ENCODE measurements at regions not wholly inside any gene's neighbourhood (a gene's known extent, or its start where the extent isn't known, plus 50 kb on each side); places are given as distances from the start of the nearest gene placed in this dataset.

- peaks cover 4% of the 10 kb centered on the region for H3K27me3 Mint-ChIP-seq (ENCODE audit: low read depth)
- no peaks in the 10 kb centered on the region for H3K4me1 Mint-ChIP-seq
- H3K36me3 Mint-ChIP-seq (ENCODE audit: low read depth) = no peaks in the 10 kb centered on the region
- no peaks in the 10 kb centered on the region for H3K9me3 Mint-ChIP-seq
- H3K27ac Mint-ChIP-seq = no peak overlapping the region
- TF ChIP-seq, protein P1, sequence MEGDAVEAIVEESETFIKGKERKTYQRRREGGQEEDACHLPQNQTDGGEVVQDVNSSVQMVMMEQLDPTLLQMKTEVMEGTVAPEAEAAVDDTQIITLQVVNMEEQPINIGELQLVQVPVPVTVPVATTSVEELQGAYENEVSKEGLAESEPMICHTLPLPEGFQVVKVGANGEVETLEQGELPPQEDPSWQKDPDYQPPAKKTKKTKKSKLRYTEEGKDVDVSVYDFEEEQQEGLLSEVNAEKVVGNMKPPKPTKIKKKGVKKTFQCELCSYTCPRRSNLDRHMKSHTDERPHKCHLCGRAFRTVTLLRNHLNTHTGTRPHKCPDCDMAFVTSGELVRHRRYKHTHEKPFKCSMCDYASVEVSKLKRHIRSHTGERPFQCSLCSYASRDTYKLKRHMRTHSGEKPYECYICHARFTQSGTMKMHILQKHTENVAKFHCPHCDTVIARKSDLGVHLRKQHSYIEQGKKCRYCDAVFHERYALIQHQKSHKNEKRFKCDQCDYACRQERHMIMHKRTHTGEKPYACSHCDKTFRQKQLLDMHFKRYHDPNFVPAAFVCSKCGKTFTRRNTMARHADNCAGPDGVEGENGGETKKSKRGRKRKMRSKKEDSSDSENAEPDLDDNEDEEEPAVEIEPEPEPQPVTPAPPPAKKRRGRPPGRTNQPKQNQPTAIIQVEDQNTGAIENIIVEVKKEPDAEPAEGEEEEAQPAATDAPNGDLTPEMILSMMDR (IDR thresholded peaks at IDR 0.05; ENCODE audit: unreplicated experiment in 3 of 3) = no peak
- no peak overlapping the region for H3K4me3 Mint-ChIP-seq
Observed at GRCh38 chr6:6970851-6971250, 136.9 kb upstream of the RREB1 start.

DNA sequence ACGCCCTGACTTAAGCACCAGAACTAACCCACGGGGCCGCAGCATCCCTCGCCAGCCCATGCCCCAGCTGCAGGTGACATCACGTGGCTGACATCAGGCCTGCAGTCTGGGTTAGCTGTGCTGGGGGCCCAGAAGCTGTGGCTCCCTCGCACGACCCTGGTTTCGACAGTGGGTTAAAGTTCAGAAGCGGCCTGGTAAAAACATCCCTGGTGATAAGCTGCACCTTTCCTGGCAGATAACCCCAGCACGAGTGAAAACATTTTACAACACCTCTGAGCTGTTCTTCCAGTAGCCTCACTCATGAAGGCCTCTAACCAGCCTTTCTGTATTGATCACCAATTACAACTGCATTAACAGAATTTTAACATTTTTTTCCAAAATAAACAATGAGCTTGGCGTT lies 136.4 kb upstream of the RREB1 start:
- no peak overlapping the region for H3K4me3 Mint-ChIP-seq
- no peaks in the 10 kb centered on the region for H3K4me1 Mint-ChIP-seq
- TF ChIP-seq, protein P1 (IDR thresholded peaks at IDR 0.05; ENCODE audit: unreplicated experiment in 3 of 3) = no peak
- H3K27me3 Mint-ChIP-seq (ENCODE audit: low read depth) = peaks cover 4% of the 10 kb centered on the region
- H3K36me3 Mint-ChIP-seq (ENCODE audit: low read depth) = no peaks in the 10 kb centered on the region
- no peak overlapping the region for H3K27ac Mint-ChIP-seq
- H3K9me3 Mint-ChIP-seq = no peaks in the 10 kb centered on the region

GRCh38 chr6:6972456-6972855 lies 135.3 kb upstream of the RREB1 start:
- TF ChIP-seq, protein P1 (IDR thresholded peaks at IDR 0.05; ENCODE audit: unreplicated experiment in 3 of 3) = no peak
- no peaks in the 10 kb centered on the region for H3K9me3 Mint-ChIP-seq
- peaks cover 4% of the 10 kb centered on the region for H3K27me3 Mint-ChIP-seq (ENCODE audit: low read depth)
- peak overlapping the region in 1 of 3 experiments; percentile 19 for H3K27ac Mint-ChIP-seq
- H3K4me1 Mint-ChIP-seq = no peaks in the 10 kb centered on the region
- H3K36me3 Mint-ChIP-seq (ENCODE audit: low read depth) = no peaks in the 10 kb centered on the region
- H3K4me3 Mint-ChIP-seq = no peak overlapping the region

- Mint-ChIP-seq H3K27me3 (ENCODE audit: low read depth) (no peaks in the 10 kb centered on the region), H3K4me3 (no peak overlapping the region), H3K36me3 (ENCODE audit: low read depth) (no peaks in the 10 kb centered on the region), H3K9me3 (no peaks in the 10 kb centered on the region), H3K27ac (no peak overlapping the region), H3K4me1 (no peaks in the 10 kb centered on the region)
- TF ChIP-seq, protein P1 (IDR thresholded peaks at IDR 0.05; ENCODE audit: unreplicated experiment in 3 of 3) = no peak
Observed at GRCh38 chr6:6973721-6974120, 134.0 kb upstream of the RREB1 start.

- Mint-ChIP-seq H3K27ac (no peak overlapping the region), H3K27me3 (ENCODE audit: low read depth) (no peaks in the 10 kb centered on the region), H3K4me3 (no peak overlapping the region), H3K4me1 (no peaks in the 10 kb centered on the region), H3K36me3 (ENCODE audit: low read depth) (no peaks in the 10 kb centered on the region), H3K9me3 (peaks cover 3% of the 10 kb centered on the region)
- TF ChIP-seq, protein P1 (IDR thresholded peaks at IDR 0.05; ENCODE audit: unreplicated experiment in 3 of 3) = no peak
Observed at GRCh38 chr6:6975459-6976111, 132.2 kb upstream of the RREB1 start.

- Mint-ChIP-seq H3K4me1 (no peaks in the 10 kb centered on the region), H3K27ac (no peak overlapping the region)
- TF ChIP-seq, protein P1 (IDR thresholded peaks at IDR 0.05; ENCODE audit: unreplicated experiment in 3 of 3) = no peak
Observed at GRCh38 chr6:6976193-6976592, 131.6 kb upstream of the RREB1 start.

More at GRCh38 chr6:6976193-6976592, 131.6 kb upstream of the RREB1 start:
- peaks cover 3% of the 10 kb centered on the region for H3K9me3 Mint-ChIP-seq
- H3K36me3 Mint-ChIP-seq (ENCODE audit: low read depth) = no peaks in the 10 kb centered on the region
- no peak overlapping the region for H3K4me3 Mint-ChIP-seq
- H3K27me3 Mint-ChIP-seq (ENCODE audit: low read depth) = no peaks in the 10 kb centered on the region
